Lower leg skin (tissue), 3 donors: ENCODE measurements at regions not wholly inside any gene's neighbourhood (a gene's known extent, or its start where the extent isn't known, plus 50 kb on each side); places are given as distances from the start of the nearest gene placed in this dataset.

Experiments
- CTCF ChIP-seq, 3 donors: fragments of 450-650 bp; IDR thresholded peaks; one replicate each; pipeline ENCODE4 v1.5.1; 2016; ENCODE audit warnings: antibody characterized with exemption in 3 of 3, mild to moderate bottlenecking in 3 of 3, moderate library complexity in 2 of 3
- POLR2A ChIP-seq, 2 donors: fragments of 450-650 bp; IDR thresholded peaks; one replicate each; pipeline ENCODE4 v1.6.1; 2016 to 2017; ENCODE audit warnings: antibody characterized with exemption in 2 of 2, mild to moderate bottlenecking in 1 of 2, moderate library complexity in 1 of 2

GRCh38 chr16:63880948-63881347 is 1240.9 kb downstream of the CDH11 start:
- TF ChIP-seq CTCF (IDR thresholded peaks at IDR 0.05) (no peak), POLR2A (IDR thresholded peaks at IDR 0.05) (no peak)
